ENCODE measurements at regions not wholly inside any gene's neighbourhood (a gene's known extent, or its start where the extent isn't known, plus 50 kb on each side); places are given as distances from the start of the nearest gene placed in this dataset.
"Not testable (repeated sequence)": the region's sequence is repeated elsewhere in the genome, so short reads cannot be mapped to it uniquely, and the experiment has no call there.

DNA sequence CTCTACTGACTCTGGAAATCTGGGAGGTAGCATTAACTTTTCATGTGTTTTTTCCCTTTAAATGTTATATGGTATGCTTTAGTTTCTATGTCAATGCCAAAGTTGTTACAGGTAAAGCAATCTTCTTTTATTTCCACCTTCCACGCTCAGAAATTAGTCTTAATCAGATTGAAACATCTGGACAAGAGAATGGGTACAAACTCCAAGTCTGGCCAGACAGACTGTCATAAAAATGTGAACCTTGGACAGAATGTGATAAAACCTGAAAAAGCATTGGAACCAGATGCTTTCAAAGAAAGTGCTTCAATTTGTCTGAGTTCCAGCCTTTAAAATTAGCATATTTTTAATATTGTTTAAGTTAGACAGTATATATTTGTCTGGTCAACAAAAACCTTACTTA lies 110.7 kb upstream of the P2RY1 start:
- no peak for DNase-seq

GRCh38 chr3:152728231-152728980 lies 106.5 kb upstream of the P2RY1 start:
- DNase-seq = no peak

DNA sequence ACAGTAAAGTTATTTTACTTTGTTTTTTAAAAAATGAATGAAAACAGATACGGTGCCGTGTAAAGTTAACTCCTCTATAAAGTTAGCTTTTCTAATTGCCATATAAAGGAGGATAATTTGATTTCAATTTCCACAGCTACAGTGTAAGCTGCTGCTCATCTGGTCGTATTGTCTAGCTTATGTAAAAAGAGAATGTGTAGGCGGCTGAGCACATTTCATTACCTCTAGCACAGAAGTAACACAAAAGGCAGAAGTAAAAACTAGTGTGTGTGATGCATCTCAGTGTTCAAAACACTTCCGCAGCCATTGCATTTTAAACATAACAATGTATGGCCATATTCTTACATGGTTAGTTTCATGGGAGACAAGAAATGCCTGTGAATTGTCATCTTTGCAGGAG lies 105.0 kb upstream of the P2RY1 start:
- no peak for DNase-seq

DNA sequence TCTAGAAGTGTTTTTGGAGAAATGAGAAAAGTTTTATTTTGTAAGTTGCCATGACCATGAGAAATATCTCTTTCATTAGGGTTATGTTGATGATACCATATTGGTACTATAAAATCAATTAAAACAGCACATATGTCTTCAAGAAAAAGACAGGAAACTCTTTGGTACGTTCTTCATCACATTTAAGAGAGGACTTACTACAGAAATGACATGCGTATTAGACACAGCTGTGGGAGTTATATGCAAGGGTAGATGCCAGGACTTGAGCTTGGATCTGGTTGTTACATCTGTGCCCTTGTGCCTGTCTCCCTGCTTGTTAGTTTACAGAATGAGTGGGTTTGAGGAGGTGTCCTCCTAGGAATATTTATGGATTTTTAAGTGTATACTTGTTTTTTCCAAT lies 103.4 kb upstream of the P2RY1 start:
- no peak for DNase-seq

DNA sequence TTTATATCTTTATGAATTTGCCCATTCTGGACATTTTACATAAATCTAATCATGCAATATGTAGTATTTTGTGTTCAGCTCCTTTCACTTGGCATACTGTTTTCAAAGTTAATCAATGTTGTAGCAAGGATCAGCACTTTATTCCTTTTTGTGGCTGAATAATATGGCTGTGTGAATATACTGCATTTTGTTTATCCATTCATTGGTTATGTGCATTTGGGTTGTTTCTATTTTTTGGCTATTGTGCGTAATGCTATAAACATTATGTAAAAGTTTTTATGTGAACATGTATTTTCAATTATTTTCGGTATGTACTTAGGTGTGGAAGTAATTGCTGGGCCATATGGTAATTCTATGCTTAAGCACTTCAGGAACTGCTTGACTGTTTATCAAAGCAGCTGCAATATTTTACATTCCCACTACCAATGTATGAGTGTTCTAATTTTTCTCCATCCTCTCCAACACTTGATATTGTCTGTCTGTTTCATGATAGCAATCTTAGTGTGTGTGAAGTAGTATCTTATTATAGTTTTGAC lies 101.3 kb upstream of the P2RY1 start:
- no peak for DNase-seq

- DNase-seq = no peak
Measured at GRCh38 chr3:152737021-152737908, 97.7 kb upstream of the P2RY1 start.

- no peak for DNase-seq
Measured at GRCh38 chr3:152738656-152739055, 96.3 kb upstream of the P2RY1 start.

GRCh38 chr3:152742368-152743347 lies 92.3 kb upstream of the P2RY1 start:
- no peak for DNase-seq

GRCh38 chr3:152745646-152746045 lies 89.3 kb upstream of the P2RY1 start:
- no peak for DNase-seq

DNA sequence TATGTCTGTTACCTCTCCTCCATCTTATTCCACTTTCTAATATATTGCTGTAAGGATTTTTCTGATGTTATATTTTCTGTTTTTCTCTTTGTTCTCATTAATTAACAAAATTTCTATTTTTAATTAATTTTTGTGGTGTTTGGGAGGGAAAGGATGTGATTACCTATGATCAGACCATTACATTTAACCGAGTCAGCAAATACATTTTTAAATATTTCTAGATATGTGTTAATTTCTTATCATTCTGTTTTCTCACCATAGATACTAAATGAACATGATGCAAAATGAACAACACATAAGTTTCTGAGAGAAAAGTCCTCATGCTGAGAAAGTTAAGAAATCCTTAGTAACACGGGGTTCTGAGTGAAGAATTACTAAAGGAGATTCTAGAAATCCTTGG lies 80.6 kb upstream of the P2RY1 start:
- no peak for DNase-seq

GRCh38 chr3:152756807-152757206 lies 78.1 kb upstream of the P2RY1 start:
- DNase-seq = no peak

DNA sequence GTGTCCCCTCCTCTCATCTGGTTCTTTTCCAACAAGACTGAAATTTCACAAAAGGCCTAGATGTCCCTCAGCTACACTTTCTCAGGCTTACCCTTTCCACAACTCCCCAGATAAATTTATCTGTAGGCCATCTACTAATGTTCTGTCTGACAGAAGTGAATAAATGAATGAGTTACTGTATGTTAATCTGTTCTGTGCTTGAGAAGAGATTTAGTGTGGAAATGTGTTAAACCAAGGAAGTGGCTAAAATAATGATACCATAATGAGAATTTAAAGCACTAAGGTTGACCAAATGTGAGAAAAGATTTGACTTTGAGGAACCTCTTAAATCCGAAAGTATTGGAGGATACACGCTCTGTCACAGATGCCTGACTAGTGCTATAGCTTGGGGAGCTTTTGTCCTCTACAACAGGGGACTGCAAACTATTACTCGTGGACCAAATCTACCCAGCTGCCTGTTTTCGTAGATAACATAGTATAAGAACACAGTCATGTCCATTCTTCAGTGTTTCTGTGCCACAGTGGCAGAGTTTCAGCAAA lies 74.8 kb upstream of the P2RY1 start:
- no peak for DNase-seq

- no peak for DNase-seq
Measured at GRCh38 chr3:152760591-152760990, 74.3 kb upstream of the P2RY1 start.

GRCh38 chr3:152768478-152768877 lies 66.5 kb upstream of the P2RY1 start:
- DNase-seq = no peak

GRCh38 chr3:152769523-152769922 lies 65.4 kb upstream of the P2RY1 start:
- no peak for DNase-seq

DNA sequence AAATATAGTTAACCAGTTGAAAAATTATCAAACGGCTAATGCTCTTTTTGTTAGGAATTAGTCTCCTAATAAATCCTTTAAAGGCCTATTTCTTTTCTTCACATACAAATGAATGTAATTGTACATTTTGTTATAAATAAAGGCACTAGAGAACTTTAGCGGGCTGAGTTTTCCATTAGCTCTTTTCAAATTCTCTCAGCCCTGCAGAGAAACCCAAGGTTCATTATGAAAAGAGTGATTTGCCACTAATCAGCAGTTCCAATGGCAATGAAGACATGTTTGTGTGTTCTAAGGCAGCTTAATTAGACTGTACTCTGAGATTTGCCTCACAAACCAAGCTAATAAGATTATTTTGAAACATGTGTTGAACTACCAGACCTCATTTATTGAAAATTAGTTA lies 64.6 kb upstream of the P2RY1 start:
- no peak for DNase-seq

GRCh38 chr3:152771120-152771519 lies 63.8 kb upstream of the P2RY1 start:
- DNase-seq = no peak

GRCh38 chr3:152772674-152773225 lies 62.2 kb upstream of the P2RY1 start:
- DNase-seq = no peak

DNA sequence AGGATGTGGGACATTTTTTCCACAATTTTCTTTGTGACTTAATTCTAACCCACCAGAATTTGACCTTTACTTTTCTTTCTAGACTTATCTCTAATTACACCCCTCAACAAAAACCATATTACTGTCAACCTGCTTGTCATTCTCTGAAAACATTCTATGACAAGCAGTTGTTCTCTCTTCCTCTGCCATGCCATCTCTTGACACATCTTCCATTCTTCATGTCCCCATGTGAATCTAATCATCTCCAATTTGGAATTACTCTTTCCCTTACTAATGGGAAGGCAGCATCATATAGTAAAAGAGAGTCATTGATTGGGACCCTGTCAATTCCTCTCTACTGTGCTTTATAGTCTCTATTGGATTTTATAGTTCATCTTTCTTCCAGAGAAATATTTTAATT lies 61.3 kb upstream of the P2RY1 start:
- DNase-seq = no peak

DNA sequence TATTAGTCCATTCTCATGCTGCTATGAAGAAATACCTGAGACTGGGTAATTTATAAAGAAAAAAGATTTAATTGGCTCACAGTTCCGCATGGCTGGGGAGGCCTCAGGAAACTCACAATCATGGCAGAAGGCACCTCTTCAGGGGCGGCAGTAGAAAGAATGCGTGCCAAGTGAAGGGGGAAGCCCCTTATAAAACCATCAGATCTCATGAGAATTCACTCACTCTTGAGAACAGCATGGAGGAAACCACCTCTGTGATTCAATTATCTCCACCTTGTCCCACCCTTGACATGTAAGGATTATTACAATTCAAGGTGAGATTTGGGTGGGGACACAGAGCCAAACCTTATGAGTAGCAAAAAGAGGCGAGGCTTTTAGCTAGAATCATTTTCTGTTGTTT lies 60.7 kb upstream of the P2RY1 start:
- not testable (repeated sequence) for DNase-seq

DNA sequence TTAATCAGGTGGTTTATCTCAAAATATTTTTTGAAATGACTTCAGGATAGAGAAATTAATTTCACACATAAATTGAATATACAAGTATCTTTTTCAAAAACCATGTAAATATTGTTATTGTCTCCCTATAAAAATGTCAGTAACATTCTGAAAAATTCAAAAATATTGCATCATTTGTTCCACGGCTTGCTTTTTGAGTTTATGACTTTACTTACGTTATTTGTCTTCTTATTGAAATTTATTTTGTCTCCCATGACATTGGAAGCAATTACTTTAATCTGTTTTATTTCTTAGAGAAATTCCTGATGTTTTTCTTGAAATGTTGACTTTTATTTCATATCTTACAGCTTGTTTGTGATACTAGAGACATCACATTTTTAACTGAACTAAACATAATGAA lies 56.9 kb upstream of the P2RY1 start:
- no peak for DNase-seq

GRCh38 chr3:152779653-152780052 lies 55.3 kb upstream of the P2RY1 start:
- no peak for DNase-seq
